HG03520 (cell line): ENCODE measurements at regions not wholly inside any gene's neighbourhood (a gene's known extent, or its start where the extent isn't known, plus 50 kb on each side); places are given as distances from the start of the nearest gene placed in this dataset.
"Not testable (repeated sequence)": the region's sequence is repeated elsewhere in the genome, so short reads cannot be mapped to it uniquely, and the experiment has no call there.

Experiments used
- ATAC-seq: cut with Tn5 transposase; IDR thresholded peaks from one replicate; pipeline ENCODE4 v1.9.1; 2021; ENCODE audit warnings: mild to moderate bottlenecking, moderate library complexity; ENCODE audit not compliant: unreplicated experiment

DNA sequence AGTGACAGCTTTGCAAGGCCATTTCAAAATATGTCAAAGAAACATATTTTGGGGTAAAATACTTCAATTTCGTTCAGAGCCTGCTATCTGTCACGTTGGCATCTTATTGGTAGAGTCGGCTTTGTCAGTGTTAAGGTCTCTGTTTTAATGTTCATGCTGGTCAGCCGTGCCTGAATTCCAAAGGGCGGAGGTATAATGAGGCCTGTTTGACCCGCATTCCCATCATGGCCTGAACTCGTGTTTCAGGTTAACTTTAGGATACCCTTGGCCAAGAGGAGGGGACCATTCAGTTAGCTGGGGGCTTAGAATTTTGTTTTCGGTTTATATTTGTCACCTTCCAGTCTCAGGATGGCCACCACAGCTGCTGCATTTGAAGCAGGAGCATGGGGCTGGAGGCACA is 236.4 kb downstream of the NFATC2 start:
- ATAC-seq = no peak

DNA sequence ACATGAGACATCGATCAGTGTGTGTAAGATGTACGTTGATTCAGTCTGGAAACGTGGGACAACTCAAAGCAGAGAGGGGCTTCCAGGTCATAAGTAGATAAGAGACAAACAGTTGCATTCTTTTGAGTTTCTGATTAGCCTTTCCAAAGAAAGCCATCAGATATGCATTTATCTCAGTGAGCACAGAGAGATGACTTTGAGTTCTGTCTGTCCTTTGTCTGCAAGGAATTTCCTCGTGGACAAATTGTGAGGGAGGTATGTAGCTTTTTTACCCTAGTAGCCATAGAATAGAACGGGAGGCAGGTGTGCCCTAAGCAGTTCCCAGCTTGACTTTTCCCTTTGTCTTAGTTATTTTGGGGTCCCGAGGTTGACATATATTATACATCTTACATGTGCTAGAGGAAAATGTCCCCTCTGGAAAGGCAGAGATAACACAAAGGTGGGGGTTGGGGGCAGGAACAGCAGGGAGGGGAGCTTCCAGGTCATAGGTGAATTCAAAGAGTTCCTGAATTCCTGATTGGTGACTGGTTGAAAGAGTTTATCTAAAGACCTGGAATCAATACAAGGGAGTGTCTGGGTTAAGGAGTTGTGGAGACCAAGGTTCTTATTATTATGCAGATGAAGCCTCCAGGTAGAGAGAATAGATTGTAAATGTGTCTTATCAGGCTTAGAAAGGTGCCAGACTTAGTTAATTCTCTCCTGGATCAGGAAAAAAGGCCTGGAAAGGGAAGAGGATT is 237.0 kb downstream of the NFATC2 start:
- no peak for ATAC-seq

DNA sequence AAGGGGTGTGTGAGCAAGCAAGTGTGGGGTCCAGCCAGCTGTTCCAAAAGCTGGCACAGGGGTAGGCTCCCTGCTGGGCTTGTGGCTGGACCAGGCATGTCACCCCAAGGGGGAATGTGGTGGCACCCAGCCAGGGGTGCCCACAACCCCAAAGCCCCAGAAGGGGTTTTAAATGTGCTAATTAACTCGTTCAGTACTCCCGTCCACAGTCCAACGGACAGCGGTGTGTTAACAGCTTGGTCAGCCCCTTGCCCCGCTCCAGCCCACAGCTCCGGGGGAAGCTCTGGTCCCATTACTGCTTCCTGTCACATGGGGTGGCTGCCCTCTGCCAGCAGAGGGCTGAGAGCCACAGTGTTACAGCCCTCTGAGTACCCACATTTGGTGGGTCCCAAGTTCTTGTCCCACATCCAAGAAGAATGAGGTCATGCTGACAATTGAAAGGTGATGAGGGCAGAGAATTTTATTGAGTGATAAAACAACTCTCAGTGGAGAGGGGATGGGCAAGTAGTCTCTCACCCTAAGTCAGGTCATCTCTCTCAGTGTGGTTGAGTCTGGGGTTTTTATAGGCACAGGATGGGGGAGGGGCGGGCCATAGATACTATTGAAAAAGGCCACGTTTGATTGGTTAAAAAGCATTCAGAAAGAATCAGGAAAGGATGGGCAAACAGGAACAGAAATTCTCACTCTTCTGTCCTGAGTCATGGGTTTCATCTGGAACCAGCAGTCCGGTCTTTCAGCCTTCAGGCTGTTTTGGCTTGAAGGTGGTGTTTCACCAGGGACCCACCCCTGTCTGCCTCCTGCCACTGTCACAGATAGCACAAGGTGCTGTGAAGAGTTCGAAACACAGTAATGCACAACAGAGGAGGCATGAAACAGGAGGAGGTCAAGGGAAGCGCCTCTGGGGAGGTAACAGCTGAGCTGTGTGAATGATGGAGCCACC is 238.5 kb downstream of the NFATC2 start:
- ATAC-seq = no peak

DNA sequence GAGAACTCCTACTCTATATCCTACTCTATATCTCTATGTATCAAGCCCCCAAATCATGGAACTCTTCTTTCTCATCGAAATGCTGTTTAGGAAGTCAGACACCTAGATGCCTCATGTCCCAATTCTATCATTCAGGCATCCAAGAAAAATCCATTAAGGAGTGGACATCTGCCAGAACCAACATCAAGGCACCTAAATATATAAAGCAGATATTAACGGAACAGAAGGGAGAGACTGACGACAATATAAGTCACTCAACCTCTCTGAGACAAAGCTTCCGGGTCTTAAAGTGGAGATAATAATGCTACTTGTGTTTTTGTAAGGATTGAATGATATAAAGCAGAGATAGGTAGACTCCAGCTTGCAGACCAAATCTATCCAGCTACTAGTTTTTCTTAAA is 241.5 kb downstream of the NFATC2 start:
- ATAC-seq = no peak

DNA sequence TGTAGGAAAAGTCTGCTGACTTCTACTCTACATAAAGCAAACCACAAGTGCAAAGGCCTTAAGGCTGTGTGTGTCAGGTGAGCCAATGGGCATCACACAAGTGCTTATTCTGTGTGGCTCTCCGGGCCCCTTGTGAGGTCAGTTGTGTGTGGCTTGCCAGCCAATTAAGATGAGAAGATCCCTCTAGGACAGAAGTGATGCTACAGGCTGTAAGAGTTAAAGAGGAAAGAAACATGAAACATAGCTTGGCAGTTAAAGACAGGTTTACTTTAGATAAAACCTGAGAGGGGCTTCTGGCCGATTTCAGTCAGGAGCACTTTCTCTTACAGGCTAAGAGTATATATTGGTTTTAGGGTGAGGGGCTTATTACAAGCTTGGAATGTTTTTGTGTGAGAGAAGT is 242.4 kb downstream of the NFATC2 start:
- no peak for ATAC-seq

DNA sequence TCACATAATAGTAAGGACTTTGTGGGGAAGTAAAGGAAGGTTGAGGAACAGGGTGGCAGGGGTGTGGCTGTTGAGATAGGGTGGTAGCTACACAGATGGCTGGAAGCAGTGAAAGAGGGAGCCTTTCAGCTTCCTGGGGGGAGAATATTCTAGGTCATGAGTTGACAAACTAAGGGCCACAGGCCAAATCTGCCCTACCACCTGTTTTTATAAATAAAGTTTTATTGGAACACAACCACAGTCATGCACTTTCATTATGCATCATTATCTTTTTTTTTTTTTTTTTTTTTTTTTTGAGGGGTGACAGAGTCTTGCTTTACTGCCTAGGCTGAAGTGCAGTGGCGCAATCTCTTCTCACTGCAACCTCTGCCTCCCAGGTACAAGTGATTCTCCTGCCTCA is 243.1 kb downstream of the NFATC2 start:
- no peak for ATAC-seq

DNA sequence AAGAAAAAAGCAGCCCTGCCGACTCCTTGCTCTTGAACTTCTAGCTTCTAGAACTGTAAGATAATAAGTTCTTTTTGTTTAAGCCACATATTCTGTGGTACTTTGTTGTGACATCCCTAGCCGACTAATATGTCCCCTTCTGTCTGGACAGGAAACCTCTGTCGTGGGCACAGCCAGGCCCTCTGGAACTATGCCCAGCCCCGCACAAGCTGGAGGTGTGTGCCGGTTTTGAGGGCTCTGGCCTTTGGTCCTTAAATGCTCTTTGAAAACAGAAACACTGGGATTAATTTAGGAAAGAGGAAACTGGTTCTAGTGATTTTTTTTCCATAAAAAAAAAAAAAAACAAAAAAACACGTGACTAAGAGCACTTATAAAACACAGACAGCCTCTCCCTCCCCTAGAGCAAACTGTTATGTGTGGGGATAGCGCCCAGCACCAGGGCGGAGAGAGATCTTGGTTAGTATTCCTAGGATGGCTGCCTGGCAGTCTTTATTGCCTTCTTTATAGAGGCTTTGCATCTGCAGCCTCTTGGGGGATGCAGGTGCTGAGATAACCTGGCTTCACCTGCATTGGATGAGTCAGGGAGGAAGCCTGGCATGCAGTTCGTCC is 244.3 kb downstream of the NFATC2 start:
- ATAC-seq = no peak

DNA sequence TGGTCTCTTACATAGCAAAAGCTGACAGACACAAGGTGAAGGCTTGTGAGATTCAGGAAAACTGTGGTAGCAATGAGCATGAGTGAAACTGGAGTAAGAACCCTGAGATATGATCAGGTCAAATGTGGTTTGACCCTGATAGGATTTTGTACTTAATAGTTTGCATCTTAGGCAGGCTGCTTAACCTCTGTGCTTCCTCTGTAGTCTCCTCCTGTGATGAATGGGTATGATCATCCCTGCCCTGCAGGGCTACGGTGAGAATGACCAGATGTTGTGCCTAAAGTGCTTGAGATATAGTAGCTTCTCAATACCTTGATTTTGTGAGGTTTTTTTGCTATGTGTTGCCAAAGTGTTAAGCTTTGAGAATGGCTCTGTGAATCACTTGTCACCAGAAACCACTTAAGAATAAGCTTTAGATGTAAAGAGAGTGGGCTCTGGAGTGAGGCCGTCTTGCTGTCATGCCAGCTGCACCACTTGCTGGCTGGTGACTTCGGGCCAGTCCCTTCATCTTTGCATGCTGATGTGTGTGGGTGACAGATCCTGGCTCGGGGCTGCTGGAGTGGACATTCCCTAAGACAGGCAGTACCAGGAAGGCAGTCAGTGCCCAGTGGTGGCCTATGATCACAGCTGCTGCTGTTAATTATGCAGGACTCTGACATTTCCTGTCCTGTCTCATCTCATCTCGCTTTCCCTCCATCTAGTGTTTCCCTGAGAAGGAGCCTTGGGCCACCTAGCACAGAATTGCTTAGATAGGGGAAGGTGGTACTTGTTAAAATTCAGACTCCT is 254.7 kb downstream of the NFATC2 start:
- ATAC-seq = no peak

DNA sequence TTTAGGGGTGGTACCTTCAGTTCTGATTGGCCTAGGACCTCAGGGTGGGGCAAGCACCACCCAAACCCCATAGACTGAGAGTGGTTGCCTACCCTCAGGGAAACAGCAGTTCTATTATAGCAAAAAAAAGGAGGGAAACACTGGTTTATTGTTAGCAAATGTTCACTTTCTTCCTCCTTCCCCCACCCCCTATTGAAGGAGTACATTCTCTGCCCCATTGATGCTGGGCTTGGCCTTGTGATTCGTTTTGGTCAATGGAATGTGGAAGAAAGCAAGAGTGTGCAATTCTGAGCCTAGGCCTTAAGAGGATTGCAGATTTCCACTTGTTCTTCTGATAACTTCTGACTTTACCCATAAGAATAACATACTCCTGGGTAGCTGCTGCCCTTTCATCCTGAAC is 255.8 kb downstream of the NFATC2 start:
- no peak for ATAC-seq

DNA sequence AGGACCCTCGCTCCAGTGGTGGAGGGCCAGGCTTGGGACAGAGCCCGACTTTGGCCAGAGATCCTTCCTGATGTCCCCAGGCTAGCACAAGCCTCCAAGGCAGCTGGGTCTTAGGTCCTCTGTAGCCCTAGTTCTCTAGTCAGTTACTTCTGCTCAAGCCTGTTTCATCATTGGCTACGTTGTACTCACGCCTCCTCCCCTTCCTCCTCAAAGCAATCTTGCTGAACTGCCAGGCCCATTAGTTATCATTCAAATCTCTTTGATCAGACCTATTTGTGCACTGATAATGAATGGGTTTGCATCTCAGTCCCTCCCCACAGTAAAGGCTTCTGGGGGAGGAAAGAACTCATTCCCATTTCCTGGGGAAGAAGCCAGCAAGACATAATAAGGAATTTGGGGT is 256.8 kb downstream of the NFATC2 start:
- ATAC-seq = no peak

DNA sequence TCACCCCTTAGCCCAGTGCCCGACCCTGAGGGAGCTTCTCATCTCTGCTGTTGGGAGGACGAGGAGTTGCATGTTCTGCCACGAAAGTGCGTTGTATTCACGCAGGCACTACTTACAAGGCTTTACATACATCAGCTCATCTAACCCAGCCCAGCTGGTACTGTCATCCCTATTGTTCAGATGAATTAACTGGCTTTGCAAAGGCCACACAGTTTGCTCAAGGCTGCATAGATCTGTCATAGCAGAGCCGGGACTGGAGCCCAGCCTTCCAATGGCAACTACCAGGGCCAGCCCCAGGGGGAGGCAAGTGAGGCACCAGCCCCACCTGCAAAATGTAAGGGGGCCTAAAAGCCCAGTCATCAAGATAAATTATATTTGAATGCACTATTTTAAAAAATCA is 257.6 kb downstream of the NFATC2 start:
- ATAC-seq = no peak

DNA sequence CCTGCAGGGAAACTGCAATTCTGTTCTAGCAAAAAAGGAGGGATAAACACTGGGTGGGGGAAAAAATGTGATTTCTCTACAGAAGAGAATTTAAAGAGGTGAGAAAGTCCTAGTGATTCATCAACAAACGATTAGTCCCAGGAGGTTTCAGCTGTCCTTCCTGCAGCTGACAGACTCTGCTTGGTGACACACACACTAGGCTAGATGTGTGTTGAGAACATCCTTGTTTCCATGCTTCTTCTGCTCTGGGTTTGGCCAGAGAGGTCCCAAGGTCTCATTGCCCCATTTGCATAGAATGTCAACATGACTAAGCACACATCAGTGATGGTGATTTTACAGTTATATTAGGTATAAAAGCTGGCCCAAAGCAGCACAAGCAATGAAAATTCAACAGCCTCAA is 258.3 kb downstream of the NFATC2 start:
- ATAC-seq = no peak

DNA sequence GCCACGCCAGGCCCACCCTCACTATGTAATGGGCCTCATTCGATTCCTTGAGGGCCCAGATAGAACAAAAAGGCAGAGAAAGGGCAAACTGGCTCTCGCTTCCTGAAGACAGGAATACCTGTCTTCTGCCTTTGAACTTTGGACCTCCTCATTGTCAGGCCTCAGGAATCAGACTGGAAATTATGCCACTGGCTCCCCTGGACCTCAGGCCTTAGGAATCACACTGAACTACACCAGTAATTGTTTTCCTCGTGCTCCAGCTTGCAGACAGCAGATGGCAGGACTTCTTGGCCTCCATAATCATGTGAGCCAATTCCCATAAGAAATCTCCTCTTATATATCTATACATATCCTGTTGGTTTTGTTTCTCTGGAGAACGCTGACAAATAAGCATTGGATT is 258.6 kb upstream of the KCNG1 start:
- no peak for ATAC-seq

DNA sequence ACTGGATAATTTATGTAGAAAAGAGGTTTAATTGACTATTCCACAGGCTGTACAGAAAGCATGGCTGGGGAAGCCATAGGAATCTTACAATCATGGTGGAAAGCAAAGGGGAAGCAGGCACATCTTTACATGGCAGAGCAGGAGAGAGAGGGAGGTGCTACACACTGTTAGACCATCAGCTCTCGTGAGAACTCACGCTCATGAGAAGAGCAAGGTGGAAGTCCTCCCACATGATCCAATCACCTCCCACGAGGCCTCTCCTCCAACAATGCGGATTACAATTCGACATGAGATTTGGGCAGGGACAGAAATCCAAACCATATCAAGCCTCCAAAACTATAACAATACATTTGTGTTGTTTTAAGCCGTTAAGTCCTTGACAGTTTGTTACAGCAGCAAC is 257.1 kb upstream of the KCNG1 start:
- ATAC-seq = no peak

DNA sequence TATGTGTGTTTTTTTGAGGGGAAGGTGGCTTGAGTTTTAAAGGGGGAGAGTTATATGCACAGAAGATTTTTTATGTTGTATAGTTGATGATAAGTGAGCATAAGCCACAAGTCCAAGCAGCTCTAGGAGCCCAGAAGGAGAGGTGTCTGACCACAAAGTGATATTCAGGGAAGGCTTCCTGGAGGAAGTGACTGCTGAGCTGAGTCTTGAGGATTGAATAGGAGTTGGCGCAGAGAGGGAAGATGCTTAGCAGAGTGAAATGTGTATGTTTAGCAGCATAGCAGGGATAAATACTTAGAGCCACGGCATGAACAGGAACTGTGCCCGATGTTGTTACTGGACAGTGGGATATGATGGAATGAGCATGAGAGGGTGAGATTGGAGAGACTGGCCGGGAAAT is 255.1 kb upstream of the KCNG1 start:
- ATAC-seq = no peak

DNA sequence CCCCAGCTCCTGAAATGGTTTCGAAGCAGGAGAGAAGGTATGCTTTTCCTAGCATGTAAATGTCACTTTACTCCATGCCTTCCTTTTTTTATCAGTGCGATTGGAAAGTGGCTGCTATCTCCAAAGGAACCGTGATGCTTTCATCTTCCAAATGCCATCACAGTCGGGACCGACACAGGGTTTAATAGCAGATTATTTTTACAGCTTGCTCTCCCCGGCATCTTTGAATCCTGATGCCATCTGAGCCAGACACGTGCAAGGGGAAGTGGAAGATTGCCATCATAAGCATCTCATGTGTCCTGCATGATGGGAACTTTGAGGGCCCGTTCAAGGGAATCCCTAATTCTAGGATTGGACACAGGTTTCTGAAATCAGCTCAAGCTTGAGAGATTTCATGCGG is 253.4 kb upstream of the KCNG1 start:
- ATAC-seq = no peak

DNA sequence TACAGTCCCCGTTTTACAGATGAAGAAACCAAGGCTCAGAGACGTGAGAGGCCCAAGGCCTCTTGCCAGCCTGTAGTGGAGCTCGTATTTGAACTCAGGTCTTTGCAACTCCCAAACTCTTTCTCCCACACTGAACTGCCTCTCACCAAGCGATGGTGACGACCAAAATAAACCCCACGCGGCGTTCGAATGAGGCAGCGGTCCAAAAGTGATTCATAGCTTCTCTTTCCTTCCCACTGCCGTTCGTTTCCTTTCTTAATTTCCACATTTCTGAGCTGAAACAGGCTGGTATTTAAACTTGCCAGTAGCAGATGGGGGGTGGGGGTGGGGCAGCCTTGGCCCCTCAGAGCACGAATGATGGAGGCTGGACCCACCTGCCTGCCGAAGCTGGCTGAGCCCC is 252.9 kb upstream of the KCNG1 start:
- no peak for ATAC-seq

DNA sequence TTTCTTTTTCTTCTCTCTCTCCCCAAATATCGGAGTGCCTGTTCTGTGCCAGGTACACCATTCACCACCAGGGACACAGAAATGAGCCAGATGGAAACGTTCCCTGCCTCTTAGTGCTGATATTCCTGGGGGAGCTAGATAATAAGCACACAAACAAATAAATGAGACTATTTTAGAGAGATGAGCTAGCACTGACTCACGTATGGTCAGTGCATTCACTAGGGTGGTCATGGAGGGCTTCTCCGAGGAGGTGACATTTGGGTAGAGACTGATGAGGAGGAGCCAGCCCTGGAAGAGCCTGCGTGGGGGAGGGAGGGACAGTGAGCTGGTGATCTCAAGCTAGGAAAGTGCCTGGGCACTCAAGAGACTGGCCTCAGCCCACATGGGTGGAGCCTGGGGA is 252.3 kb upstream of the KCNG1 start:
- no peak for ATAC-seq

DNA sequence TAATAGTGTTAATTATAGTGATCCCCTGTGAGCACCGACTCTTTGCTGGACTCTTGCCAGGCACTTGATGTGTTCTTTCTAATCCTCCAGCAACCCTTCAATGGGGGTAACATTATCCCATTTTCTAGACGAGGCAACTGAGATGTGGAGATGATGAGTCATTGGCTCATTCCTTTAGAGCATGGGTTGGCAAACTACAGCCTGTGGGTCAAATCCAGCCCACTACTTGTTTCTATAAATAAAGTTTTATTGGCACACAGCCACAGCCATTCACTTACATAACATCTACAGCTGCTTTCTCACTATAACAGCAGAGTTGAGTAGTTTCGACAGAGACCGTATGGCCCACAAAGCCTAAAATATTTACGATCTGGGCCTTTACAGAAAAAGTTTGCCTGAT is 249.5 kb upstream of the KCNG1 start:
- no peak for ATAC-seq

DNA sequence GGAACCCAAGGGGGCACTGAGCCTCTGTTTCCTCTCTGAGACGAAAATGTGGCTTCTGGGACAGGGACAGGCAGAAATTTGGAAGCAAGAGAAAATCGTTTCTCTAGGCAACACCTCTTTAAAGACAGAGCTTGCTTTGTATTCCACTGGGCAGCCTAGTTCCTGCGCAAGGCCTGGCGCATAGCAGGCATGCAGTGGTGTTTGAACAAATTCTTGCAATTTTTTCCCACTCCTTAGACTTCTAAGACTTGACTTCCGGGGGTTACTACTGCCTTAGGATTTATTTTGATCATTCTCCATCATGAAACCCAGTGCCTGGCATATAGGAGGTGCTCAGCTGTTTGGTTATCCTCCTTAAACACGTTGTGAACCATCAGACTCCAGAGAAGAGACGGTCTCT is 249.0 kb upstream of the KCNG1 start:
- ATAC-seq = no peak

DNA sequence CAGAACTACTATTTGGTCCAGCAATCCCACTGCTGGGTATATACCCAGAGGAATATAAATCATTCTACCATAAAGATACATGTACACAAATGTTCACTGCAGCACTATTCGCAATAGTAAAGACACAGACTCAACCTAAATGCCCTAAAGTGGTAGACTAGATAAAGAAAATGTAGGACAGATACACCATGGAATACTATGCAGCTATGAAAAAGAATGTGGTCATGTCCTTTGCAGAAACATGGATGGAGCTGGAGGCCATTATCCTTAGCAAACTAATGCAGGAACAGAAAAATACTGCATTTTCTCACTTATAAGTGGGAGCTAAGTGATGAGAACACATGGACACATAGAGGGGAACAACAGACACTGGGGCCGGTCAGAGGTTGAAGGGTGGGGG is 248.4 kb upstream of the KCNG1 start:
- not testable (repeated sequence) for ATAC-seq
